ENCODE measurements at regions not wholly inside any gene's neighbourhood (a gene's known extent, or its start where the extent isn't known, plus 50 kb on each side); places are given as distances from the start of the nearest gene placed in this dataset.

- DNase-seq, result no peak
Observed at GRCh38 chr10:118175148-118175547, 128.4 kb upstream of the RAB11FIP2 start.

GRCh38 chr10:118173296-118173695 is 126.6 kb upstream of the RAB11FIP2 start:
- DNase-seq, result no peak

GRCh38 chr10:118171861-118172260 is 125.1 kb upstream of the RAB11FIP2 start:
- DNase-seq, result no peak

- DNase-seq, result no peak
Observed at GRCh38 chr10:118167056-118167700, 120.4 kb upstream of the RAB11FIP2 start.

- DNase-seq, result no peak
Observed at GRCh38 chr10:118163217-118163616, 116.5 kb upstream of the RAB11FIP2 start.

GRCh38 chr10:118161461-118162246 is 114.9 kb upstream of the RAB11FIP2 start:
- peak; percentile 2 for DNase-seq

- DNase-seq, result no peak
Observed at GRCh38 chr10:118153287-118153686, 106.5 kb upstream of the RAB11FIP2 start.

GRCh38 chr10:118151461-118151860 is 104.7 kb upstream of the RAB11FIP2 start:
- DNase-seq, result no peak

- DNase-seq, result peak; percentile 11
Observed at GRCh38 chr10:118148247-118148646, 101.5 kb upstream of the RAB11FIP2 start.

GRCh38 chr10:118145256-118145655 is 98.5 kb upstream of the RAB11FIP2 start:
- no peak for DNase-seq

GRCh38 chr10:118141471-118141870 is 94.7 kb upstream of the RAB11FIP2 start:
- no peak for DNase-seq

GRCh38 chr10:118139321-118139720 is 92.6 kb upstream of the RAB11FIP2 start:
- DNase-seq, result no peak

- DNase-seq, result no peak
Observed at GRCh38 chr10:118128675-118129074, 81.9 kb upstream of the RAB11FIP2 start.

- DNase-seq, result no peak
Observed at GRCh38 chr10:118118716-118119115, 72.0 kb upstream of the RAB11FIP2 start.

GRCh38 chr10:118116715-118117449 is 70.1 kb upstream of the RAB11FIP2 start:
- DNase-seq, result peak; percentile 76

- DNase-seq, result no peak
Observed at GRCh38 chr10:118116362-118116714, 69.6 kb upstream of the RAB11FIP2 start.

GRCh38 chr10:118115701-118116100 is 69.0 kb upstream of the RAB11FIP2 start:
- DNase-seq, result no peak

GRCh38 chr10:118114992-118115391 is 68.3 kb upstream of the RAB11FIP2 start:
- DNase-seq, result no peak

- peak; percentile 31 for DNase-seq
Observed at GRCh38 chr10:118112543-118113125, 65.9 kb upstream of the RAB11FIP2 start.

- no peak for DNase-seq
Observed at GRCh38 chr10:118110750-118111149, 64.0 kb upstream of the RAB11FIP2 start.

GRCh38 chr10:118108194-118109026 is 61.7 kb upstream of the RAB11FIP2 start:
- DNase-seq, result peak; percentile 37

- no peak for DNase-seq
Observed at GRCh38 chr10:118107541-118107940, 60.8 kb upstream of the RAB11FIP2 start.

Measured in right kidney (tissue), 1 donor.